IPS-18c (cell line): ENCODE measurements at regions not wholly inside any gene's neighbourhood (a gene's known extent, or its start where the extent isn't known, plus 50 kb on each side); places are given as distances from the start of the nearest gene placed in this dataset.

Experiments used
- H3K4me3 ChIP-seq: 2 replicates; pipeline ENCODE4 v1.7.0; 2013; ENCODE audit warnings: low read depth, mild to moderate bottlenecking, low read length, moderate library complexity; ENCODE audit not compliant: insufficient read depth
- H3K9me3 ChIP-seq: one replicate; pipeline ENCODE4 v1.6.1; 2013; ENCODE audit warnings: mild to moderate bottlenecking, low read length, moderate library complexity; ENCODE audit not compliant: control insufficient read depth, insufficient read depth

- no peaks in the 10 kb centered on the region for H3K9me3 ChIP-seq
- H3K4me3 ChIP-seq, result no peak overlapping the region
These were observed 784.5 kb upstream of the IGFBP3 start for GRCh38 chr7:46705386-46706255.

- no peak overlapping the region for H3K4me3 ChIP-seq
- H3K9me3 ChIP-seq, result no peaks in the 10 kb centered on the region
These were observed 775.7 kb upstream of the IGFBP3 start for GRCh38 chr7:46696741-46697140.

GRCh38 chr7:46695051-46695708 lies 774.1 kb upstream of the IGFBP3 start:
- H3K9me3 ChIP-seq, result no peaks in the 10 kb centered on the region
- H3K4me3 ChIP-seq, result no peak overlapping the region

- no peak overlapping the region for H3K4me3 ChIP-seq
These were observed 773.0 kb upstream of the IGFBP3 start for GRCh38 chr7:46694058-46694457.

GRCh38 chr7:46687203-46687602 lies 766.1 kb upstream of the IGFBP3 start:
- no peaks in the 10 kb centered on the region for H3K9me3 ChIP-seq
- no peak overlapping the region for H3K4me3 ChIP-seq

More at GRCh38 chr7:46694058-46694457, 773.0 kb upstream of the IGFBP3 start:
- no peaks in the 10 kb centered on the region for H3K9me3 ChIP-seq

GRCh38 chr7:46685051-46685450 lies 764.0 kb upstream of the IGFBP3 start:
- no peaks in the 10 kb centered on the region for H3K9me3 ChIP-seq
- H3K4me3 ChIP-seq, result no peak overlapping the region

GRCh38 chr7:46682836-46683624 lies 762.0 kb upstream of the IGFBP3 start:
- H3K4me3 ChIP-seq, result no peak overlapping the region
- H3K9me3 ChIP-seq, result no peaks in the 10 kb centered on the region

GRCh38 chr7:46681865-46682503 lies 760.9 kb upstream of the IGFBP3 start:
- no peaks in the 10 kb centered on the region for H3K9me3 ChIP-seq
- no peak overlapping the region for H3K4me3 ChIP-seq

- H3K9me3 ChIP-seq, result no peaks in the 10 kb centered on the region
- no peak overlapping the region for H3K4me3 ChIP-seq
These were observed 759.1 kb upstream of the IGFBP3 start for GRCh38 chr7:46680147-46680546.

- H3K9me3 ChIP-seq, result no peaks in the 10 kb centered on the region
- no peak overlapping the region for H3K4me3 ChIP-seq
These were observed 758.6 kb upstream of the IGFBP3 start for GRCh38 chr7:46679671-46680070.

- Histone ChIP-seq H3K4me3 (no peak overlapping the region), H3K9me3 (no peaks in the 10 kb centered on the region)
These were observed 757.3 kb upstream of the IGFBP3 start for GRCh38 chr7:46678421-46678820.

- Histone ChIP-seq H3K9me3 (no peaks in the 10 kb centered on the region), H3K4me3 (no peak overlapping the region)
These were observed 754.4 kb upstream of the IGFBP3 start for GRCh38 chr7:46675456-46675855.

GRCh38 chr7:46672861-46673260 lies 751.8 kb upstream of the IGFBP3 start:
- no peak overlapping the region for H3K4me3 ChIP-seq
- no peaks in the 10 kb centered on the region for H3K9me3 ChIP-seq

- Histone ChIP-seq H3K9me3 (no peaks in the 10 kb centered on the region), H3K4me3 (no peak overlapping the region)
These were observed 750.2 kb upstream of the IGFBP3 start for GRCh38 chr7:46671108-46671769.

GRCh38 chr7:46669028-46669427 lies 748.0 kb upstream of the IGFBP3 start:
- Histone ChIP-seq H3K9me3 (no peaks in the 10 kb centered on the region), H3K4me3 (no peak overlapping the region)

- no peak overlapping the region for H3K4me3 ChIP-seq
- peaks cover 2% of the 10 kb centered on the region for H3K9me3 ChIP-seq
These were observed 743.4 kb upstream of the IGFBP3 start for GRCh38 chr7:46664453-46664852.

GRCh38 chr7:46663025-46663424 lies 742.0 kb upstream of the IGFBP3 start:
- Histone ChIP-seq H3K4me3 (no peak overlapping the region), H3K9me3 (peaks cover 2% of the 10 kb centered on the region)
